GOT3 (cell line): ENCODE measurements at regions not wholly inside any gene's neighbourhood (a gene's known extent, or its start where the extent isn't known, plus 50 kb on each side); places are given as distances from the start of the nearest gene placed in this dataset.

Source experiments
- DNase-seq: peaks from one replicate; lab custom pipeline; 2025; ENCODE audit warnings: mixed read lengths; lab: John Stamatoyannopoulos, UW

DNA sequence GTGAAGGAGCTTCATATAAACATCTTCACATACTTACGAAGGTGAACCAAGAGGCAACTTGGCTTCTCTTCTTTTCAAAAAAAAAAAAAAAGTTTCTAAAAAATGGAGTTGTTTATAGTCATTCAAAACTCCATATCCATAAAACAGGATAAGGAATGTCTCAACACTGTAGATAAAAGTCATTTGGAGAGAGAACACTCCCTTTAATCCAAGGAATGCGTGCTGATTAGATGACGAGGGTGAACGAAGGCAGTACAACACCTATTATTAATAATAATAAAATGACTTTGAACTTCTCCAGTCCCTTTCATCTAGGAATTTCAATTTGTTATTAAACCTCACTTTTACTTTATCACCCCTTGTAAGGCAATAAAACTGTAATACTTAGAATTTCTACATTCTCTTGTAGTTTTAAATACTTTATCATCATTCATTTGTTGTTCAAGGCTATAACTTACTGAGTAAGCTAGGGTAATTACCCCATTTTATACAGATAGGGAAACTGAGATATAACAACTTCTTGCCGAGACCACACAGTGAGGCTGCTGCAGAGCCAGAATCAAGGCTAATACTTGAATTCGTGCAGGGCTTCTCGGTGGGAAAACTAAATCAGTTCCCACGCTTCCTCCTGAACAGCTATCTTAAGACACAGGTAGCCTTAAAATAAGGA is 377.1 kb downstream of the EFNA5 start:
- DNase-seq: no peak

DNA sequence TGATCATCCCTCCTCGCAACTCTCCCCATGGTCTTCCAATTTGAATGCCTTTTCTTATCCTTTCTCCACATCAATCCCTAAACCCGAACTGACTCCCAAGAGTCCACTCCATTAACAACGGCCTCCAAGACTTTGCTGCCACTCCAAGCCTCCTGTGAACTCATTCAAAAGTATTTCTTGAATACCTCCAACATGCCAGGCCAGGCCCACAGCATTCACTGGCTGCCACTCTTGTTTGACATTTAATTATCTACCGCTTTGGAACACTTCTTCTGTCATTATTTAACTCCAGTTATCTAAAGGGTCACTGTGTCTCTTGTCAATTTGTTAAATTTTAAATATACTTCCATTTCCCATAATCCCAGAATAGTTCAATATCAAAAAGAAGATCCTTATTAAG is 378.9 kb downstream of the EFNA5 start:
- no peak for DNase-seq

DNA sequence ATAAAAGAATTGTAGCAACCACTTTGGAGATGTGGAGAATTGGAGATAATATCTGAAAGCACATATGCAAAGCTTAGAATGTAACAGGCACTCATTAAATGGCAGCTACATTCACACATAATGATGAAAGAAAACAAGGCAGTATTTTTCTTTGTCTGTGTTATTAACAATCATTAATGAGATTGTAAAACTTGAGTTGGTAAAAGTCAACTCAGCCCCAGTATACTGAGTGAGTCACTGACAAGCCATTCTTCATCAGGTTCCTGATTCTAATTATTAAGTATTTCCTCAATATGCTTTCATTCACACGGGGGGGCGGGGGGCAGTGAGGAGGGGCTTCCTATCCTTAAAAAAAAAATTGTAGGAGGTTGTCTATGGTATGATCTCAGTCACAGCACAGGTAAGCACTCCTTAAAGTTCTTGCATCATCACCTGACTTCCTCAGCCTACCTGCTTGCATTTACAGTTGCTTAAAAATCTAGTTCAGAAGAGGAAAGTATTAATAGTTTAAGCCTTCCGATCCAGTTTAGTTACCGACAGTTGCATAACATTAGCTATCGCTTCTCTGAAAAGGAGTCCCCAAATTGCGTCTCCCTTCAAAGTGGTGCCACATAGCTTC is 379.8 kb downstream of the EFNA5 start:
- DNase-seq: no peak

DNA sequence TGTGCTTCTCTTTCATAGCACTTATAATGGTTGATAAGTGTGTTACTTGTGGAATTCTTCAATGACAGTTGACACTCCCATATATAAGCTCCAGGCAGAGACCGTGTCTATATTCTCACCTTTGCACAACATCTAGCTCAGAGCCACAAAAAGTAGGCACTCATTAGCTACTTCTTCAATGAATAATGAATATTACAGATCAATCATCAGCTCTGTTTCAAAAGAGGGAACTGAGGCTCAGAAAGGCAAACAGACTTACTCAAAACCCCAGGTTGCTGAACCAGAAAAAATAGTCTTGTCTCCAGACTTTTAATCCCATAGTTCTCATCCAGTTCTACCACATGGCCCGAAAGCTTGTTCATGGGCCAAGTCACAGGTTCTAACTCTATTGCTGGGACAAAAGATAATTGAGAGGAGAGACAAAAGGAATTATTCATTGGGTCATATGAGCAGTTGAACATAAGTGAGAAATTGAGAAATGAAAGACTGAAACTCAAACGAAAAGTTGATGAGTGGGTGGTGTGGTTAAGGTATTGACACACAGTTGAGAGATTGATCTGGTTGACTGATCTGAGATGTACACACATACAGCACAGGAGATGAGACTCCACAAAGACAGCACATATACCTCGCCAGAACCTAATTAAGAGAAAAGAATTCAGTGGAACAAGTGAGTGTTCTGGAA is 381.6 kb downstream of the EFNA5 start:
- no peak for DNase-seq

DNA sequence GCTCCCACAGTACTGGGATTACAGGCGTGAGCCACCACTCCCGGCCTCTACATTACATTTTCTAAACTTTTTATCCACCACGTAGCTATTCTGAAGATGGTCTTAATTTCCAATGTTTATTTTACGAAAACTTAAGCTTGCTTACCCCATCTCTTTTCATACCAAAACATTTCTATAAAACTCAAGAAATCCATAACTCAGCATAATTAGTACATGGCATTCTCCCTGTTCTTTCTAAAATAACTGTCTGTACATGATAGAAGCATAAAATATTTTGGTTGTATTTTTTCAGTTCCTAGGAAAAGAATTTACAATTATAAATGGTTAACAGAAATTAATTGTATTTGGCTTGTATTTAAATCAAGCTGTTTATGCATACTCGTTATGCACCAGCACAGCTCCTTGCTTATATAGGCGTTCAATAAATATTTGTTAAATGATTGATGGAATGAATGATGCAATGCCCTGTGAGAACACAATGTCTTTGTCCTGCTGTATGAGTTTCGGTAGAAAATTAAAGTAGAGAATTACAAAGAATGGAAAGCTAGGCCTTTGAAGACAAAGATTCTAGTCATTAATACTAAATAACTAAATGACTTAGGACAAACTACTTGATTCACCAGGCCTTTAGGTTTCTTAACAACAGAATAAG is 384.2 kb downstream of the EFNA5 start:
- no peak for DNase-seq

DNA sequence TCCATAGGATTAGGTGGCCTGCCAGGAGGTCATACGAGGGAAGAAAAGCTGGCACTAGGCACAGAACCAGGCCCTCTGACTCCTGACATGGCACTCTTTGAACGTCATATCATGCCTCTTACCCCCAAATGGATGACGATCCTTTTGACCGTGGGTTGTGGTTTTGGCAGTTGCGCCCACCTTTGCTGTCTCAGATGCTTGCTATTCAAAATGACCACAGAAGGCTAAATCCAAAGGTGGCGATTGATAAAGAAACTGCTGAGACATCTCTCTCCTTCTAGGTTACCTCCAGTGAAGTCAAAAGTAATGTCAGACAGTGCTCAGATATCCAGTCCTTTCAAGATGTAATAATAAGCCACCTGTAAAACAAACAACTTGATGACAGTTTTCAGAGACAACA is 385.0 kb downstream of the EFNA5 start:
- no peak for DNase-seq

DNA sequence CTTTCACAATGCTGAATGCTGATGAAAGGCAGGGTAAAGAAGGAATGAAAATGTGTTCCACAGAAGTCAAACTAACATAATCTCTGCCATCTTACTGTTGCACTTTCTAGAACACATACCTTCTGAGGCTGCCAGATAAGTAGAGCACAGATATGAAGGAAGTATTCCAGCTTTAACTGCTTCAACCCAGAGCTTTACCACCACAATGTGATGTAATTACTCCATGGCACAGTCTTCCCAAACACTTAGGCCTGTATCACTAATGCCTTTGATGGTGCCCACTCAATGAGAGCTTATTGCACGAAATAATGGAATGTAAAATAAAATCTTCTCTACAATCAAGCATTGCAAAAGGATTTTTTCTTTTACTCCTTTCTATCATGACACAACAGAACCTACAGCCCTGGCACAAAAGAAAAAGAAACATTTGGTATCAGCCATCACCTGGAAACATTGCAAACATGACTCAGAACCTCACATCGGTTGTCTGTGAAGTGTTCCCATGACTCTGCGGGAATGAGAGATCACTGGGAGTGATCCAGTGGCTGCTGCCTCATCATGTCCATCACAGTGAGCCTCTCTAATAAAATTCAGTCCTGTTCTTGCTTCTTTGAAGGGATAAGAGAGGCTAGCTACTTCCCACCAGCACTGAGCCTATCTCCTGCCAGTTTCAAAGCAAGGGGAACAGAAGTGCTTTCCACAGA is 385.8 kb downstream of the EFNA5 start:
- no peak for DNase-seq

DNA sequence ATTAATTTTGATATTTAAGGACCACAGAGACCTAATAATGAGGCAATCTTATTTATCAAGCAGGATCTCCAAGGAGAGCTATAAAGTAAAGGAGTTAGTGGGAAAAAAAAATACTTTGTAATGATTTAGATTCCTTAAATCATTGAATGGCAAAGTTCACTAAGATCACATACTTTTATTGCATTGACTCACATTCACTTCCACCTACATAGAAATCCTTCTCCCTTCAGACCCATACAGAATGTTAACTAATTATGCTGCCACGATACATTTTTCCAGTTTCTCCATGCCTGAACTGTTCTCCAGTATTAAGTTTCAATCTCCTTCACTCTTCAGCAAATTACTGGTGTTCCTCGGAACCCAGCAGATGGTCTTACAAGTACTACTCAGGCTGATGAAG is 388.7 kb downstream of the EFNA5 start:
- DNase-seq: no peak

DNA sequence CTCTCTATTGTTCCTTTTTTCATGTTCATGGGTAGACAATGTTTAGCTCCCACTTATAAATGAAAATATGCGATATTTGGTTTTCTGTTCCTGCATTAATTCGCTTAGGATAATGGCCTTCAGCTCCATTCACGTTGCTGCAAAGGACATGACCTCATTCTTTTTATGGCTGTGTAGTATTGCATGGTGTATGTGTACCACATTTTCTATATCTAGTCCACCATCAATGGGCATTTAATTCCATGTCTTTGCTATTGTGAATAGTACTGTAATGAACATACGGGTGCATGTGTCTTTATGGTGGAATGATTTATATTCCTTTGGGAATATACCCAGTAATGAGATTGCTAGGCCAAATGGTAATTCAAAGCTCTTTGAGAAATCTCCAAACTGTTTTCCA is 392.0 kb downstream of the EFNA5 start:
- DNase-seq: no peak

DNA sequence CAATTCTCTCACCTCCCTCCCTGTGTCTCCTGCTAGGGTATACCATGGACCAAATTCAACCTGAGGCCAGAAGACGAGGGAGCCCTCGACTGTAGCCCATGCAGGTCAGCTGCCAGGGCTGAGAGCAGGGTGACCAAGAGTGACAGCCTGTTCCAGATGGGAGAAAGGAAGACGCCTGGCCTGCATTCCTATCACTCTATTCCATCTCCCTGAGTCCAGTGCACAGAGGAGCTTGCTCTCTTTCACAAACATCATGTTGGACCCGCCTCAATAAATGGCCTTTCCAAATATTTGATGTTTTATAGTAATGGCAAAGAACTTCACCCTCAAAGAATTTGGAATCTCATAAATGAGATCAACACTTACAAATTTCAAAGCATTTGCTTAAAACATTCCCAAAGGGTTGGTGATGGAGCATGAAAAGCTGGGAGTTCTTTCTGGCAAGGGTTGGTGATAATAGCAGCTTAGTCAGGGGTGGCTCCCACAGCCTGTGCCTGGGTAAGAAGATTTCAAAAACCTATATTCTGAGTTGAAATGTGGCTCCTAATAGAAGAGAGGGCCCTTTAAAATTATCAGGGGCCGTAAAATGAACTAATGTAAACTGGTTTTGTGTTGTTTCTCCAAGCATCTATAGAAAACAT is 393.1 kb downstream of the EFNA5 start:
- no peak for DNase-seq

DNA sequence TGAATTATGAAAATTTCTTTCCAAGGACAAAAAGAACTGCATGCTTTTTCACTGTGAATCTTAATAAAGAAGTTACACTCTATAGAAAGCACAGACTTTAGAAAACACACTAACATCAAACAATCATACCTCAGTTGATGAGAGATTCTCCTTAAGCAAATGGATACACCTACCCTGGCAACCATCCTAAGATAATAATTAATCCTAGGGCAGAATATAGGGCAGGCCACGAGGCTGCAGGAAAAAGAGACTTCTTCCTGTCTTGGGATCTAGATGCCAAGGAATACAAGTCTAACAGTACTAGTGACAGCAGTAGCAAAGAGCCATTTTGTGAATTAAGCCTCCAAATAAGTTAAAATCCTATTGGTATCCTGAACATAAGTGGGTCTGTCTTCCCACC is 395.4 kb downstream of the EFNA5 start:
- no peak for DNase-seq

DNA sequence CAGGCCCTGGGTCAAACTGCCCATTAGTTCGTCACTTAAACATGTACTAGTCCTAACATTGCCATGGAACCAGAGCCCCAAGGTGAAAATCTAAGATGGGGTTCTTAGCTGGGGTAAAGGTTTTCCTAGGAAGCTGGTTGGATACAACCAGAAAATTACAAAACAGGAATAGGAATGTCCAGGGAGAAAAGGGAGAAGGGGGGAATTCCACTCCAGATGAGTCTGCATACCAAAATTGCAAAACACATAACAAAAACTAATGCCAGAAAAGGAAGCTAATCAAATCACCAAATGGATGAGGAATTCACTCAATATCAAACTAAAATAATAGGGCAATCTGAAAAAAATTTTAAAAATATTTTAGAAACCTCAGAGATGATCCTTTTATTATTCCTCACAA is 396.2 kb downstream of the EFNA5 start:
- no peak for DNase-seq

DNA sequence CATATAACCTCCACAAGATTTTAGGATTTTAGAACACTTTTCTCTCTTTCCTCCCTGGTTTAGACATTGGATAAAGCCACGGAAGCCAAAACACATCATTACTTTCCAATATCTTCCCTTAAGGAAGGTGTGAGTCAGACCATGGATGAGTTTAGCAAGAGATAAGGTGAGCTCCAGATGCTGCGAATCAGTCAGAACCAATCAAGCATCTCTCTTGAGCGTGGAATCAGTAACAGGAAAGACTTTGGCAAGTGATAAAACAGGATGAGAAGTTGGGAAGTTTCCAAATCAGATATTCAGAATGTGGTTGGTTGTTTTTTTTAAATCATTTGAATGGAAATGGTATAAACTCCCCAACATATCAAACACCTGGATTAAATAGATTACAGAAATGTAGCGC is 397.8 kb downstream of the EFNA5 start:
- DNase-seq: no peak

DNA sequence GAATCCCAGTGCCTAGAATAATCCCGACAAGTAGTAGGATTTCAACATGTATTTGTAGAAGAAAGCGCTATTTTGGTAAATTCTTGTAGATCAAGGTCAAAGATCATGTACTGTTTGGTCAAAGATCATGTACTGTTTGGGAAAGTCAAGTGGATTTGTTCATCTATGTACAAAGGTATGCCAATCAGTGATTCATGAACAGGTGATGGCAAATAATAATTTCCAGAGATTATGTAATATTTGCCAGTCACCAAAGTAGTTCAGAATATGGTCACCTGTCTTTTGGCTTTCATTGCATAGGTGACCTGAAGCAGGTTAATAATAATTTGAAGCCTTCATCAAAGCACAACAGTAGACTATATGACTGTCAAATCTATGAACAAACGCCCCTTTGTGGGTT is 398.2 kb downstream of the EFNA5 start:
- DNase-seq: no peak

DNA sequence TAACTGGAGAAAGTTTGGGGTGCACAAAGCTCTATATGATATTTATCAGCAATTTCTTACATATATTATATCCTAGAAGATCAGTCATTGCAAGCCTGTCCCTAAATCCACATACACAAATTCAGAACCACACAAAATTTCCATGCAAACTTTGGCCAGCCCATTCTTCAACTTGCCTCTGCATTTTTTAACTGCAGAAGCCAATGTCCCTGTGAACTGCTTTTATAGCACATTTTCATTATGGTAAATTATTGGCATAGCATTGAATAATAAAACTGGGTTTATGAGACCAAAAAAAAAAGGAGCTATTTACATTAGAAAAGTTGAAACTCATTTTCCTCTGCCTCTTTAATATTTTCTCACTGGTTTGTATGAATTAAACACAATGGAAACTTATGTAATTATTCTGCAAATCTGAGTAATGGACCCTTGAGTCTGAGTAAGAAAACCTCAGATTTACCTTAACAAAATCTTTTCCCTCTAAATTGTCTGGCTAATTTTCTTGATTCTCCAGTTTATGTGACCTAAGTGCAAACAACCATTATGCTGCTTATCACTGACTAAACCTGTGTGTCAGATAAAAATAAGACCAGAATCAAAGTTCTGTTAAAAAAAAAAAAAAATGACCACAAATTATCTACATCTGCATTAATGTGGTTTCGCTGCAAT is 398.9 kb downstream of the EFNA5 start:
- DNase-seq: no peak

DNA sequence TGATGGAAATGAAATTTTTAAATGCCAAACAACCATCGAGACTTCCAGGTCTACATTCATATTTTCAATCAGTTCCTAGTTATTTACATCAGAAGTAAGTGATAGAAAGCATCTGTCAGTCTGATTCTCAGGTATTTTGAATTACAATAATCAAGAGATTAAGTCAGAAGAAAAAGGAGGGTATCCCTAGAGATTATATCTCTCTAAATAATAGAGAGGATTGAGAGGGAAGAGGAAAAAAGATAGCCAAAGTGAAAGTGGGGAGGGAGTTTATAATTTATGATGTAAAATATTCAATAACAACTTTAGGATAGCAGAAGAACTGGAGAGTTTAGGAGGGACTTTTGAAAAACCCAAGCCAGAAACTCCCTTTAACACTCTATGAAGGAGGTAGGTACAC is 400.2 kb downstream of the EFNA5 start:
- DNase-seq: no peak

DNA sequence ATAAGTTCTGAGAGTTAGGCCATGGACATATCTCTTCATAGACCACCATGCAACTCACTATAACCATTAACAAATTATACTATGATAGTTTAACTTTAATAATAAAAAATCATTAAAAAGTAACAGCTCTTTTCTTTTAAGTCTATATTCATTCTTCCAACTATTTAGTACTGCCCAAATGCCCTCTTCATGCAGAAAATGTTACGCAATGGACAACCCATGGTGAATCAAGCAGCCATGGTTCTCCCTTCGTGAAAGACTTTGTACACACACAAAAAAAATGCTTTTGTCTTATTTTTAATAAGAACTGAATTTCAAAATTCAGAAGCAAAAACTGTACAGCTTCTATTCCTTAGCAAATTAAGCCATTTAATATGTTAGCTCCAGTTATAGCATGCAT is 401.1 kb downstream of the EFNA5 start:
- DNase-seq: no peak

DNA sequence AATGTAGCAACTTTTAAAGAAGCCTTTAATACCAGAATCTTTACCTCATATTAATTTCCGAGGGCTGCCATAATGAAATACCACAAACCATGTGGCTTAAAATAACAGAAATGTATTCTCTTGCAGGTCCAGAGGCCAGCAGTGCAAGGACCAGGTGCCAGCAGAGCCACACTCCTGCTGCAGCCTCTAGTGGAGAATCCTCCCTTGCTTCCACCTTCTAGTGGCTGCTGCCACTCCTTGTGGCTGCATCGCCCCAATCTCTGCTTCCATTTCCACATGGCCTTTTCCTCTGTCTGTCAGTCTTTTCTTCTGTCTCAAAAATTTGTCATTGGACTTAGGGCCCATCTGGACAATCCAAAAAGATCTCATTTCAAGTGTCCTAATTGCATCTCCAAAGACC is 401.5 kb downstream of the EFNA5 start:
- no peak for DNase-seq

DNA sequence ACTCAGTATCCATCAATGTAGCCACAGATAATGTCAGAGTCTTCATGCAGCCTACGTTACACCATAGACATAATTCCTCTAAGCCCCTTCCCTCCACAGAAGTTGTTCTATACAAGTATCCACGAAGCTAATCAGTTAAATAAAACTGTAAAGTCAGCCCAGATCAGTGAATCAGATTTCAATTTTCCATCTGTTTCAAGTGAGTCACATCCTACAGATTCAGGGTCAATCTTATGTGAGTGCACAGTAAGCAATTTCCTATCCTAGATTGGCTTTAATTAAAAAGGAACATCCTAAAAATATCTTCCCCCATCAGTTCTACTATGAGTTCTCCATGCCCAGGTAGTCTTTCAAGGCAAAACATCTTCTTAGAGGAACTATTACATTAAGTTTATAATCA is 402.5 kb downstream of the EFNA5 start:
- no peak for DNase-seq

DNA sequence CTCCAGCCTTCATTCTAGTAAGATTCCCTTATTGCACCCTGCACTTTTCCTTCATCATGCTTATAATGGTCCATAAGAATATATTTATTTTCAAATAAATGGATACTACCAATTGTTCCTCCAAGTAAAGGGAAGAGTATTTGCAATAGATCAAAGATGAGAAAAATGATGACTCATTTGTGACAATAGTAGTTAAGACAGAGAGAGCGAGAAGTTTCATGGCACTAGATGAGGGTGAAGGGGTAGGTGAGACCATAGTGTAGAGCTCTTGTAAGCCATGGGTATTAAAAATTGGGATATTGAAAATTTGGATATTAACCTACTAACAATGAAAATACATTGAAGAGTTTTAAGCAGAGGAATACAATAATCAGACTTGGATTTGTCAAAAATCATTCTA is 404.6 kb downstream of the EFNA5 start:
- DNase-seq: no peak

DNA sequence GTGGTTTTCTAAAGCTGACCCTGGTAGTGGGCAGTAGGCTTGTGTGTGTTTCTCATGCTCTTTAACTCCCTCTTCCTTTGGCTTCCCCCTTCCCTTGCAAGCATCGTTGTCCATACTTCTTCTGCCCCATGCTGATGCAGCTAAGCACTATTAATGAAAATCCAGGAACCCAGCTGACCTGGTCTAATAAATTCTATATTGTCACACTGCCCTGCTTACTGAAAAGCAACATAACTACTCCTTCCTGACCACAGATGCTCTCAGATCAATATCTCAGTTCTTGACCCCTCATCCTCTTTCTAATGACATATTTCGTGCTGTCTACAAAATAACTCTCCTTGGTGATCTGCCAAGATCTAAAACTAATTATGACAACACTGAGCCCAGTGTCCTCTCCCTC is 405.5 kb downstream of the EFNA5 start:
- no peak for DNase-seq
